Erythroblast (primary cell): ENCODE measurements at regions not wholly inside any gene's neighbourhood (a gene's known extent, or its start where the extent isn't known, plus 50 kb on each side); places are given as distances from the start of the nearest gene placed in this dataset.

ENCODE experiments used
- GATA1 ChIP-seq: IDR thresholded peaks from 2 replicates; pipeline ENCODE4 v1.6.1; 2011; ENCODE audit warnings: low read depth, mild to moderate bottlenecking, control low read depth, low read length, moderate library complexity
- POLR2A ChIP-seq: IDR thresholded peaks from 2 replicates; pipeline ENCODE4 v1.6.1; 2011; ENCODE audit warnings: mild to moderate bottlenecking, low read length

- no peak for TF ChIP-seq POLR2A
- TF ChIP-seq GATA1: no peak
Measured at GRCh38 chr3:164390046-164390445, 688.2 kb downstream of the SI start.
